Karpas-422 (cell line): ENCODE measurements at regions not wholly inside any gene's neighbourhood (a gene's known extent, or its start where the extent isn't known, plus 50 kb on each side); places are given as distances from the start of the nearest gene placed in this dataset.

ENCODE experiments used
- DNase-seq: peaks from one replicate; pipeline ENCODE4 v3.0.0-alpha.2; 2015
- H2AFZ ChIP-seq: fragments of 200-600 bp; sonication (generic); 2 replicates; pipeline ENCODE4 v1.6.1; 2014; ENCODE audit warnings: antibody characterized with exemption, low read length, mixed read lengths
- H3K27ac ChIP-seq: fragments of 200-600 bp; sonication (generic); 2 replicates; pipeline ENCODE4 v1.5.1; 2014; ENCODE audit warnings: mild to moderate bottlenecking, low read length, moderate library complexity
- H3K27me3 ChIP-seq: fragments of 200-600 bp; sonication (generic); 2 replicates; pipeline ENCODE4 v1.6.1; 2014; ENCODE audit warnings: low read length, mixed read lengths
- H3K36me3 ChIP-seq: fragments of 200-600 bp; sonication (generic); 2 replicates; pipeline ENCODE4 v1.6.1; 2014; ENCODE audit warnings: low read length, mixed read lengths; ENCODE audit not compliant: insufficient read depth
- H3K4me1 ChIP-seq: fragments of 200-600 bp; sonication (generic); 2 replicates; pipeline ENCODE4 v1.6.1; 2014; ENCODE audit warnings: mild to moderate bottlenecking, low read length, mixed read lengths
- H3K4me2 ChIP-seq: fragments of 200-600 bp; sonication (generic); 2 replicates; pipeline ENCODE4 v1.6.1; 2014; ENCODE audit warnings: low read length, low read depth, mild to moderate bottlenecking; ENCODE audit not compliant: poor library complexity, severe bottlenecking
- H3K4me3 ChIP-seq: fragments of 200-600 bp; sonication (generic); 2 replicates; pipeline ENCODE4 v1.5.1; 2014; ENCODE audit warnings: mild to moderate bottlenecking, antibody characterized with exemption, low read length, mixed read lengths
- H3K79me2 ChIP-seq: fragments of 200-600 bp; sonication (generic); 2 replicates; pipeline ENCODE4 v1.6.1; 2014; ENCODE audit warnings: mild to moderate bottlenecking, low read length, mixed read lengths
- H3K9ac ChIP-seq: fragments of 200-600 bp; sonication (generic); 2 replicates; pipeline ENCODE4 v1.6.0; 2014; ENCODE audit warnings: low read length
- H3K9me2 ChIP-seq: fragments of 200-600 bp; sonication (generic), shearing (Covaris generic); replicated peaks from 2 replicates; pipeline ENCODE4 v1.6.0; 2014; ENCODE audit warnings: mild to moderate bottlenecking, low read length, moderate library complexity; ENCODE audit not compliant: insufficient read depth
- H3K9me3 ChIP-seq: fragments of 300-700, 200-600 bp; sonication (generic); 2 replicates; pipeline ENCODE4 v1.6.1; 2014; ENCODE audit warnings: low read length, mixed read lengths
- H4K20me1 ChIP-seq: fragments of 200-600 bp; sonication (generic); 2 replicates; pipeline ENCODE4 v1.6.1; 2014; ENCODE audit warnings: mild to moderate bottlenecking, antibody characterized with exemption, low read length, low read depth; ENCODE audit not compliant: insufficient read depth

GRCh38 chr4:37762294-37762990 is 64.0 kb upstream of the PGM2 start:
- Histone ChIP-seq H3K4me1 (no peaks in the 10 kb centered on the region), H4K20me1 (no peaks in the 10 kb centered on the region), H3K27ac (no peak overlapping the region), H2AFZ (no peak overlapping the region), H3K9me3 (no peaks in the 10 kb centered on the region), H3K27me3 (no peaks in the 10 kb centered on the region), H3K4me2 (no peak overlapping the region), H3K36me3 (no peaks in the 10 kb centered on the region), H3K79me2 (no peaks in the 10 kb centered on the region), H3K9me2 (no peaks in the 10 kb centered on the region), H3K4me3 (no peak overlapping the region), H3K9ac (no peak overlapping the region)
- peak; percentile 69 for DNase-seq

DNA sequence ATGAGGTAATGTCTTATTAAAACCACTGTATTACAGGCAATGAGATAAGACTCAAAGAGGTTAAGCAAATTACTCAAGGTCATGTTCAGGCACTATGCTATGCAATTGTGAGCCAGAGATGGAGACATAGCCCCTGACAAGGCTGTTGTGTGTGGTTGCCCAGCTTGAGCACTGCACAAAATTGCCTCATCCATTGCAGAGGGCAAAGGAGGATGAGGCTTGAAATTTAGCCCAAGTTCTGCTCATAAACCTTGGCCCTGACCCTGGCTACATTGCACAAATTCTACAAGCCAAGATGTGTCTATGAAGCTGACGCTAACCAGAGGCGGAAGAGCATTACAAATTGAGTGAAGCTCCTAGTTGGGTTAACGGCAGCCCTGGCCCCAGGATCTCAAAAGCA is 65.6 kb upstream of the PGM2 start:
- Histone ChIP-seq H3K27ac (no peak overlapping the region), H4K20me1 (no peaks in the 10 kb centered on the region)

DNA sequence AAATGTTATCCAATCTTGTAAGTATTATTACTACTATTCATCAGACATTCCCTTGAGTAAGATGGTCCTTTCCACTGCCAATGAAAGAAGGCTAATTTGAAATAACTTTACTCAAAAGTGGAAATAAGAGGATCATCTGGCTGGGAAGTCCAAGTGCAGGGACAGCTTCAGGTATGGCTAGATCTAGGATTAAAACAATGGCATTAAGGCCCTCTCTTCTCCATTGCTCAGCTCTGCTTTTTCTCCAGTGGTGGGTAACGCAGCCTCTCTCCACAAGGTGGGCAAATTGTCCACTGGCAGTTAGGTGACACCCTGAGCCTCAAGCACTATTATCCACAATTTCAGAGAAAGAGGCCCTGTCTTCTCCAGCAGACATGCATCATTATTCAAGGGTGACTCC is 66.7 kb upstream of the PGM2 start:
- no peaks in the 10 kb centered on the region for H3K9me3 ChIP-seq
- no peak overlapping the region for H3K9ac ChIP-seq
- H3K27ac ChIP-seq: no peak overlapping the region
- no peaks in the 10 kb centered on the region for H3K27me3 ChIP-seq
- no peaks in the 10 kb centered on the region for H3K36me3 ChIP-seq
- no peaks in the 10 kb centered on the region for H3K9me2 ChIP-seq
- DNase-seq: no peak
- no peaks in the 10 kb centered on the region for H4K20me1 ChIP-seq
- no peak overlapping the region for H2AFZ ChIP-seq
- H3K4me3 ChIP-seq: no peak overlapping the region
- H3K79me2 ChIP-seq: no peaks in the 10 kb centered on the region
- no peak overlapping the region for H3K4me2 ChIP-seq
- no peaks in the 10 kb centered on the region for H3K4me1 ChIP-seq

More for the DNA sequence above, 65.6 kb upstream of the PGM2 start:
- H3K9me2 ChIP-seq: no peaks in the 10 kb centered on the region
- no peaks in the 10 kb centered on the region for H3K27me3 ChIP-seq
- no peak overlapping the region for H3K9ac ChIP-seq
- no peak overlapping the region for H3K4me2 ChIP-seq
- no peaks in the 10 kb centered on the region for H3K4me1 ChIP-seq
- no peak overlapping the region for H2AFZ ChIP-seq
- H3K79me2 ChIP-seq: no peaks in the 10 kb centered on the region
- no peak overlapping the region for H3K4me3 ChIP-seq
- no peak for DNase-seq
- H3K36me3 ChIP-seq: no peaks in the 10 kb centered on the region
- no peaks in the 10 kb centered on the region for H3K9me3 ChIP-seq

DNA sequence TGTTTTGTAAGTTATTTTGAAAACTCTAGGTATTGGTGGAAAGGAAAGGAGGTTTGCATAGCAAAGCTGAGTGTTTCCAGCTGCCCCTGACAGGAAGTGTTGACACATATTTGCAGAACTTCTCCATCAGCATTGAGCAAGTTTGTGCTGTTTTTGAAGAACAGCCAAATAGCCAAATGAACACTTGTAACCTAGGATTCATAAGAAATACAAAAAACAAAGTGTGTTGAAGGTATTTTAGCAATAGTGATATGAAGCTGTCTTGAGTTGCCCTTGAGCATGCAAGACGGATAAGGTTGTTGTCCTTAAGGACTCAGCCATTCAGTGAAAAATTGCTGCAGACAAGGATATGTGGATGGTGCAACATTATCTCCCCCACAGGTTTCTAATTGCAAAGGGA is 68.3 kb upstream of the PGM2 start:
- Histone ChIP-seq H3K36me3 (no peaks in the 10 kb centered on the region), H3K9me2 (no peaks in the 10 kb centered on the region), H3K4me1 (no peaks in the 10 kb centered on the region), H3K4me3 (no peak overlapping the region), H3K4me2 (no peak overlapping the region), H2AFZ (no peak overlapping the region), H4K20me1 (no peaks in the 10 kb centered on the region), H3K27me3 (no peaks in the 10 kb centered on the region), H3K9ac (no peak overlapping the region), H3K9me3 (no peaks in the 10 kb centered on the region), H3K27ac (no peak overlapping the region), H3K79me2 (no peaks in the 10 kb centered on the region)
- no peak for DNase-seq

GRCh38 chr4:37757761-37758160 is 68.7 kb upstream of the PGM2 start:
- Histone ChIP-seq H3K4me2 (no peak overlapping the region), H2AFZ (no peak overlapping the region)

GRCh38 chr4:37757121-37757520 is 69.4 kb upstream of the PGM2 start:
- Histone ChIP-seq H3K4me1 (no peaks in the 10 kb centered on the region), H3K9me3 (no peaks in the 10 kb centered on the region), H3K27ac (no peak overlapping the region), H3K9me2 (no peaks in the 10 kb centered on the region), H3K4me2 (no peak overlapping the region), H3K79me2 (no peaks in the 10 kb centered on the region), H4K20me1 (no peaks in the 10 kb centered on the region), H3K36me3 (no peaks in the 10 kb centered on the region), H3K27me3 (no peaks in the 10 kb centered on the region), H2AFZ (no peak overlapping the region), H3K9ac (no peak overlapping the region), H3K4me3 (no peak overlapping the region)
- no peak for DNase-seq

More at GRCh38 chr4:37757761-37758160, 68.7 kb upstream of the PGM2 start:
- no peaks in the 10 kb centered on the region for H3K9me3 ChIP-seq
- H3K4me1 ChIP-seq: no peaks in the 10 kb centered on the region
- no peaks in the 10 kb centered on the region for H3K79me2 ChIP-seq
- no peaks in the 10 kb centered on the region for H3K27me3 ChIP-seq
- no peaks in the 10 kb centered on the region for H3K36me3 ChIP-seq
- H3K27ac ChIP-seq: no peak overlapping the region
- no peaks in the 10 kb centered on the region for H3K9me2 ChIP-seq
- no peak for DNase-seq
- H4K20me1 ChIP-seq: no peaks in the 10 kb centered on the region
- no peak overlapping the region for H3K4me3 ChIP-seq
- H3K9ac ChIP-seq: no peak overlapping the region

DNA sequence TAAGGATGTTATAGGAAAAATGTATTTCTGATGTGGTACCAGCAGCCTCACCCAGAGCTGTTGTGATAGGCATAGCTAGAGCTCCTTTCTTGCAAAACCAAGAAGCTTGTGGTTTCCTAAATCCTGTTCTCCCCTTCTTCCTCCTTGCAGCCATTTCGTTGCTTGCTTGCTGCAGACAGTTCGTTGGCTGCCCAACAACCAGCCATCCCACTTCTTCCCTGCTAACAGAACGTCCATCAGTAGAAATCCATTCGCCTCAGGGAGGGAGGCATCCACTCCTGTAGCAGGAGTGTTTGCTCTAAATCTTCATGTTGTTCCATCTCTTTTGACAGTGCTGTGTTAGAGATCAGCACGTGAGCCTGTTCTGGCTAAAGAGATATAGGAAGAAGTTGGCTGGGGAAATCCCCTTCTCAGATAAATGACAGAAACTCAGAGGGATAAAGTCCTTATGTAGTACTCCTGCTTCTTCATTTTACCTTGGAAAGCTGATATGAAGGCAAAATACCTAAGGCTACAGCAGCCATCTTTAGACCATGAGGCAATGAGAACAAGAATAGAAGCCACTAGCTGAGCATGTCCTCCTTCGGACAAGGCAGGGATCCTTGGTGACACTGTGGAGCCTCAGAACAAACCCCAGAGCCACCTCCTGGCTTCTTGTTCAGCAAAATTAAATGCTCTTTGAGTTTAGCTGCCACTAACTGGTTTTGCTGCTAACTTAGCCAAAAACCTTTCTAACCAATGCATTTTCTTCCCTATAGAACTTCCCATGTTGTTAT is 68.4 kb upstream of the RELL1 start:
- DNase-seq: no peak
- H3K9ac ChIP-seq: no peak overlapping the region
- H3K27ac ChIP-seq: no peak overlapping the region
- H3K4me2 ChIP-seq: no peak overlapping the region
- no peaks in the 10 kb centered on the region for H3K79me2 ChIP-seq
- no peaks in the 10 kb centered on the region for H4K20me1 ChIP-seq
- no peaks in the 10 kb centered on the region for H3K27me3 ChIP-seq
- no peaks in the 10 kb centered on the region for H3K9me2 ChIP-seq
- no peak overlapping the region for H3K4me3 ChIP-seq
- H3K9me3 ChIP-seq: no peaks in the 10 kb centered on the region
- no peaks in the 10 kb centered on the region for H3K36me3 ChIP-seq
- H3K4me1 ChIP-seq: peaks cover 3% of the 10 kb centered on the region
- H2AFZ ChIP-seq: no peak overlapping the region; the same call in 1 of the 2 replicates

DNA sequence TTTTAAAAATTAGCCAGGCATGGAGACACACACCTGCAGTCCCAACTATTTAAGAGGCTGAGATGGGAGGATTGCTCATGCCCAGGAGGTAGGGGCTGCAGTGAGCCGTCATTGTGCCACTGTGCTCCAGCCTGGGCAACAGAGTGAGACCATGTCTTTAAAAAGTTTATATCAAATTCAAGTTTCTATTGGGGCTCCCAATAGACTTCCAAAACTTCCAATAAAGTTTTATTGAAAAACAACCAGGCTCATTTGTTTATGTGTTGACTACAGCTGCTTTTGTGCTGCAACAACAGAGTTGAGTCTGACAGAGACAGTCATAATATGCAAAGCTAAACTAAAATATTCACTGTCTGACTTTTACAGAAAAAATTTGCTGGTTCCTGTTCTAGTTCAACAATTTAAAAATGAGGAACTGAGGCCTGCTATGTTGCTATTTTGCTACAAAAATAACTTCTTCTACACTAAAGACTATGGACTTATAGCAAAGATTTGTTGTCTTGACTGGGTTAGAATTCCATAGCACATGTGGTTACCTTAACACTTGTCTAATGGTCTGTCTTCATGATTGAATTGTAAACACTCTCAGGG is 63.3 kb upstream of the RELL1 start:
- Histone ChIP-seq H3K9ac (no peak overlapping the region), H2AFZ (no peak overlapping the region), H4K20me1 (no peaks in the 10 kb centered on the region), H3K9me2 (no peaks in the 10 kb centered on the region), H3K4me3 (no peak overlapping the region), H3K4me1 (peaks cover 6% of the 10 kb centered on the region), H3K27me3 (no peaks in the 10 kb centered on the region), H3K79me2 (no peaks in the 10 kb centered on the region), H3K4me2 (no peak overlapping the region), H3K27ac (no peak overlapping the region), H3K9me3 (no peaks in the 10 kb centered on the region), H3K36me3 (no peaks in the 10 kb centered on the region)
- DNase-seq: peak; percentile 59
